Hepatocyte (in vitro differentiated cells): ENCODE measurements at regions not wholly inside any gene's neighbourhood (a gene's known extent, or its start where the extent isn't known, plus 50 kb on each side); places are given as distances from the start of the nearest gene placed in this dataset.

Source experiments
- CTCF ChIP-seq: fragments of 200-600 bp; sonication (generic); IDR thresholded peaks from 2 replicates; pipeline ENCODE4 v1.5.1; 2016; ENCODE audit warnings: antibody characterized with exemption, mild to moderate bottlenecking; ENCODE audit not compliant: poor library complexity
- EZH2 ChIP-seq: fragments of 200-600 bp; sonication (generic); IDR thresholded peaks from 2 replicates; pipeline ENCODE4 v1.6.1; 2016; ENCODE audit warnings: antibody characterized with exemption, mild to moderate bottlenecking, borderline replicate concordance
- EZH2phosphoT487 ChIP-seq: fragments of 200-600 bp; sonication (generic); IDR thresholded peaks from one replicate; pipeline ENCODE4 v1.6.1; 2018; ENCODE audit warnings: antibody characterized with exemption, mild to moderate bottlenecking, low read depth, moderate library complexity; ENCODE audit not compliant: unreplicated experiment, severe bottlenecking

- TF ChIP-seq EZH2phosphoT487: no peak
- no peak for TF ChIP-seq EZH2
- TF ChIP-seq CTCF: no peak
These were observed 1063.1 kb downstream of the NTRK3 start for GRCh38 chr15:87193481-87193880.
